ENCODE measurements at regions not wholly inside any gene's neighbourhood (a gene's known extent, or its start where the extent isn't known, plus 50 kb on each side); places are given as distances from the start of the nearest gene placed in this dataset.

DNA sequence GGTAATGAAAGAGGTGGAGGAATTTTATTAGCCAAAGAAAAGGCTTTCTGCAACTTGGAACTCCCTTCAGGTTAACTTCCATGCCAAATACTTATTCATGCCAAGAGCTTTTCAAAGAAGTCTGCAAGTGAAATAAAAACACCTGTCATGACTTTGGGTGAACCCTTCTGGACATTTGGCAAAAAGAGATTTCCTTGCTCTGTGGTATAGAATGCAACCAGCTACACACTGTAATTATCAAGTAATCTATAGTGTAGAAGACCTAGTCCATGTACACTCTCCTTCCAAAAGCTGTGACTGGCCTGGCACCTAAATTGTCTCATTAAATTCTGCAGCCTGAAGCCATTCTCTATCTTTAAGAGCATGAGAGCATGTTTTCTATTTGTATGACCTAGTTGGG is 232.3 kb downstream of the COL12A1 start:
- TF ChIP-seq, protein P1, sequence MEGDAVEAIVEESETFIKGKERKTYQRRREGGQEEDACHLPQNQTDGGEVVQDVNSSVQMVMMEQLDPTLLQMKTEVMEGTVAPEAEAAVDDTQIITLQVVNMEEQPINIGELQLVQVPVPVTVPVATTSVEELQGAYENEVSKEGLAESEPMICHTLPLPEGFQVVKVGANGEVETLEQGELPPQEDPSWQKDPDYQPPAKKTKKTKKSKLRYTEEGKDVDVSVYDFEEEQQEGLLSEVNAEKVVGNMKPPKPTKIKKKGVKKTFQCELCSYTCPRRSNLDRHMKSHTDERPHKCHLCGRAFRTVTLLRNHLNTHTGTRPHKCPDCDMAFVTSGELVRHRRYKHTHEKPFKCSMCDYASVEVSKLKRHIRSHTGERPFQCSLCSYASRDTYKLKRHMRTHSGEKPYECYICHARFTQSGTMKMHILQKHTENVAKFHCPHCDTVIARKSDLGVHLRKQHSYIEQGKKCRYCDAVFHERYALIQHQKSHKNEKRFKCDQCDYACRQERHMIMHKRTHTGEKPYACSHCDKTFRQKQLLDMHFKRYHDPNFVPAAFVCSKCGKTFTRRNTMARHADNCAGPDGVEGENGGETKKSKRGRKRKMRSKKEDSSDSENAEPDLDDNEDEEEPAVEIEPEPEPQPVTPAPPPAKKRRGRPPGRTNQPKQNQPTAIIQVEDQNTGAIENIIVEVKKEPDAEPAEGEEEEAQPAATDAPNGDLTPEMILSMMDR (IDR thresholded peaks at IDR 0.05): no peak
- TF ChIP-seq POLR2AphosphoS5 (IDR thresholded peaks at IDR 0.05): no peak

Data from transverse colon (tissue), 4 donors.